H1 (cell line): ENCODE measurements at regions not wholly inside any gene's neighbourhood (a gene's known extent, or its start where the extent isn't known, plus 50 kb on each side); places are given as distances from the start of the nearest gene placed in this dataset.

Source experiments
- CTCF ChIA-PET: fragments of 300-600 bp; sonication (Branson Sonifier 250); formaldehyde crosslinking; loops from one replicate; lab custom pipeline; 2021; ENCODE audit not compliant: partially characterized antibody; lab: Charles Lee
- POLR2A ChIA-PET: fragments of 300-600 bp; sonication (Branson Sonifier 250); formaldehyde crosslinking; loops from one replicate; lab custom pipeline; 2021; ENCODE audit warnings: inconsistent platforms; ENCODE audit not compliant: partially characterized antibody; lab: Charles Lee
- DNase-seq, 2 experiments: peaks; one replicate each; pipeline versions ENCODE4 v3.0.0 to v3.0.0-alpha.2; 2010 to 2022; ENCODE audit warnings: low spot score in 2 of 2, low read depth in 1 of 2, mixed read lengths in 1 of 2
- FAIRE-seq: peaks from 2 replicates; lab custom pipeline; 2011; peaks lifted over from hg19 to GRCh38; lab: Jason Lieb, UNC
- H2AFZ ChIP-seq: 2 replicates; pipeline ENCODE4 v1.8.1; 2012; ENCODE audit warnings: low read length, inconsistent platforms
- H2AK5ac ChIP-seq: 2 replicates; pipeline ENCODE4 v1.6.1; 2013; ENCODE audit warnings: low read depth, low read length
- H2BK120ac ChIP-seq: replicated peaks from 2 replicates; pipeline ENCODE3; 2013; ENCODE audit warnings: low read depth, low read length, inconsistent platforms
- H2BK12ac ChIP-seq: 2 replicates; pipeline ENCODE4 v1.6.1; 2013; ENCODE audit warnings: low read depth, low read length
- H2BK15ac ChIP-seq: 2 replicates; pipeline ENCODE4 v1.6.1; 2013; ENCODE audit warnings: low read length
- H2BK20ac ChIP-seq: 2 replicates; pipeline ENCODE4 v1.6.1; 2013; ENCODE audit warnings: low read length
- H2BK5ac ChIP-seq: 2 replicates; pipeline ENCODE4 v1.6.1; 2013; ENCODE audit warnings: low read depth, low read length
- H3K14ac ChIP-seq: 2 replicates; pipeline ENCODE4 v1.6.1; 2013; ENCODE audit warnings: inconsistent platforms; ENCODE audit not compliant: insufficient read length
- H3K18ac ChIP-seq: 2 replicates; pipeline ENCODE4 v1.6.1; 2013; ENCODE audit warnings: low read length; ENCODE audit errors: extremely low read depth
- H3K23ac ChIP-seq: 2 replicates; pipeline ENCODE4 v1.6.1; 2013; ENCODE audit warnings: inconsistent platforms; ENCODE audit not compliant: insufficient read length
- H3K23me2 ChIP-seq: 2 replicates; pipeline ENCODE4 v1.6.1; 2013; ENCODE audit warnings: low read depth, low read length
- H3K27ac ChIP-seq: 2 replicates; pipeline ENCODE4 v1.6.1; 2011; ENCODE audit warnings: low read depth, low read length, inconsistent platforms
- H3K27me3 ChIP-seq, 4 experiments: replicated peaks in 1 of 4; 1 replicate in 1 of 4; 2 replicates in 3 of 4; pipeline versions ENCODE4 v1.6.1 to v1.8.1; 2011 to 2013; ENCODE audit warnings: low read length in 3 of 4, mild to moderate bottlenecking in 3 of 4, inconsistent platforms in 2 of 4, mixed read lengths in 2 of 4, moderate library complexity in 1 of 4; ENCODE audit not compliant: control insufficient read depth in 3 of 4, insufficient read depth in 3 of 4; ENCODE audit errors: extremely low read depth in 1 of 4
- H3K36me3 ChIP-seq, 4 experiments: 2 replicates each; pipeline versions ENCODE4 v1.6.1 to v1.8.1; 2011 to 2013; ENCODE audit warnings: mild to moderate bottlenecking in 4 of 4, low read length in 3 of 4, moderate library complexity in 2 of 4, control low read depth in 1 of 4, inconsistent platforms in 1 of 4; ENCODE audit not compliant: insufficient read depth in 4 of 4, control insufficient read depth in 2 of 4
- H3K4ac ChIP-seq: replicated peaks from 2 replicates; pipeline ENCODE3; 2013; ENCODE audit warnings: low read length, low read depth, mixed read lengths, inconsistent platforms; ENCODE audit not compliant: insufficient read length
- H3K4me1 ChIP-seq, 4 experiments: replicated peaks in 1 of 4; 1 replicate in 1 of 4; 2 replicates in 3 of 4; pipeline versions ENCODE4 v1.6.1 to v1.8.1; 2011 to 2013; ENCODE audit warnings: low read length in 3 of 4, inconsistent platforms in 2 of 4, mixed read lengths in 1 of 4; ENCODE audit not compliant: insufficient read depth in 4 of 4, control insufficient read depth in 3 of 4
- H3K4me2 ChIP-seq, 2 experiments: 2 replicates each; pipeline versions ENCODE4 v1.6.1 to v1.8.1; 2011 to 2013; ENCODE audit warnings: low read depth in 2 of 2, low read length in 2 of 2, control low read depth in 1 of 2, inconsistent platforms in 1 of 2, mild to moderate bottlenecking in 1 of 2; ENCODE audit not compliant: insufficient read depth in 1 of 2
- H3K4me3 ChIP-seq, 4 experiments: fragments of 200-600, 300-600 bp in 1 of 4; sonication (generic), shearing (Covaris generic), sonication (Bioruptor Twin) in 1 of 4; 2 replicates each; pipeline versions ENCODE4 v1.5.1 to v1.8.1; 2011 to 2016; ENCODE audit warnings: low read length in 4 of 4, low read depth in 3 of 4, control low read depth in 2 of 4, inconsistent platforms in 2 of 4, mild to moderate bottlenecking in 2 of 4, mixed read lengths in 1 of 4, moderate library complexity in 1 of 4; ENCODE audit not compliant: insufficient read depth in 2 of 4; ENCODE audit errors: extremely low read depth in 1 of 4
- H3K56ac ChIP-seq: replicated peaks from 2 replicates; pipeline ENCODE3; 2013; ENCODE audit warnings: low read depth, mild to moderate bottlenecking, mixed read lengths, low read length, inconsistent platforms; ENCODE audit not compliant: insufficient read length
- H3K79me1 ChIP-seq: 2 replicates; pipeline ENCODE4 v1.6.1; 2013; ENCODE audit warnings: low read depth, low read length, control low read depth
- H3K79me2 ChIP-seq, 2 experiments: 2 replicates each; pipeline versions ENCODE4 v1.6.1 to v1.8.1; 2012 to 2013; ENCODE audit warnings: low read length in 2 of 2, mild to moderate bottlenecking in 2 of 2, inconsistent platforms in 1 of 2; ENCODE audit not compliant: insufficient read depth in 2 of 2, control insufficient read depth in 1 of 2
- H3K9ac ChIP-seq, 4 experiments: replicated peaks in 1 of 4; 1 replicate in 1 of 4; 2 replicates in 3 of 4; pipeline versions ENCODE4 v1.6.1 to v1.8.1; 2011 to 2013; ENCODE audit warnings: low read depth in 3 of 4, low read length in 3 of 4, control low read depth in 2 of 4, mild to moderate bottlenecking in 2 of 4, moderate library complexity in 2 of 4, inconsistent platforms in 1 of 4; ENCODE audit errors: extremely low read depth in 1 of 4
- H3K9me3 ChIP-seq, 2 experiments: 2 replicates each; pipeline versions ENCODE4 v1.6.1 to v1.8.1; 2012 to 2013; ENCODE audit warnings: mild to moderate bottlenecking in 2 of 2, moderate library complexity in 2 of 2, control low read depth in 1 of 2, inconsistent platforms in 1 of 2, low read depth in 1 of 2, low read length in 1 of 2, mixed read lengths in 1 of 2; ENCODE audit not compliant: insufficient read depth in 2 of 2
- H4K20me1 ChIP-seq, 2 experiments: replicated peaks in 1 of 2; 2 replicates each; pipeline versions ENCODE3 to v1.8.1; 2011 to 2013; ENCODE audit warnings: inconsistent platforms in 2 of 2, low read length in 2 of 2, mild to moderate bottlenecking in 1 of 2; ENCODE audit not compliant: insufficient read depth in 2 of 2, control insufficient read depth in 1 of 2
- H4K5ac ChIP-seq: 2 replicates; pipeline ENCODE4 v1.6.1; 2013; ENCODE audit warnings: low read length, low read depth, mixed read lengths, inconsistent platforms; ENCODE audit not compliant: insufficient read length
- H4K8ac ChIP-seq: 2 replicates; pipeline ENCODE4 v1.8.0; 2013; ENCODE audit warnings: mild to moderate bottlenecking, moderate library complexity, low read length, inconsistent platforms; ENCODE audit not compliant: insufficient read depth; ENCODE audit errors: extremely low read depth
- H4K91ac ChIP-seq: replicated peaks from 2 replicates; pipeline ENCODE3; 2013; ENCODE audit warnings: low read length, mixed read lengths, inconsistent platforms; ENCODE audit not compliant: insufficient read length
- CTBP2 ChIP-seq: IDR thresholded peaks from 2 replicates; pipeline ENCODE4 v1.7.0; 2011; ENCODE audit warnings: borderline replicate concordance, mild to moderate bottlenecking, moderate library complexity, mixed read lengths, low read length; ENCODE audit not compliant: insufficient read depth, insufficient read length
- NANOG ChIP-seq: IDR thresholded peaks from 2 replicates; pipeline ENCODE4 v1.6.1; 2011; ENCODE audit warnings: low read length, low read depth, mild to moderate bottlenecking, inconsistent platforms; ENCODE audit not compliant: insufficient read depth, poor library complexity, severe bottlenecking
- WGBS, 2 experiments: shearing (Covaris generic) in 1 of 2; methylation state at CpG; one replicate each; pipeline versions ENCODE4 v1.1.6 to v1.1.7; 2013 to 2015; ENCODE audit warnings: low lambda C conversion rate in 2 of 2, mixed read lengths in 2 of 2, inconsistent platforms in 1 of 2, low coverage in 1 of 2, missing lambda C conversion rate in 1 of 2; ENCODE audit not compliant: insufficient replicate concordance in 2 of 2, insufficient coverage in 1 of 2, insufficient read length in 1 of 2; ENCODE audit errors: extremely low coverage in 1 of 2, missing lambda C conversion rate in 1 of 2; 5-methylcytosine and 5-hydroxymethylcytosine counted together

DNA sequence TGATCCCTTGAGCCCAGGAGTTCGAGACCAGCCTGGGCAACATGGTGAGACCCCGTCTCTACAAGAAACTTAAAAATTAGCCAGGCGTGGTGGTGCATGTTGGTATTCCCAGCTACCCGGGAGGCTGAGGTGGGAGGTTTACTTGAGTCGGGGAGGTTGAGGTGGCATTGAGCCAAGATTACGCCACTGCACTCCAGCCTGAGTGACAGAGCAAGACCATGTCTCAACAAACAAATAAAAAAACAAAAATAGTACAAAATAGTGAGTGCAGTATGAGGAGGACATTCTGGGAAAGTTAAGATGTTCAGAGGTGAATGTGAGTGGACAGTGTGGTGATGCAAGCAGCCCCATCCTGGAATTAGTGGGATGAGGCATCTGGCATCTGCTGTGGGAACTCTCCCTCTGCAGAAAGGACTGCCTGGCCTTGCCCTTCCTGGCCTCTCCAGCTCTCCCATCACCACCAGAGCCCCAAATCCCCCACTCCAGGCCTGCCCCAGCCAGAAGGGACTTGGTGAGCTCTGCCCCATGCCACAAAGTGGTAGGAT is 96.6 kb upstream of the PARD3 start:
- no peak overlapping the region for H2BK120ac ChIP-seq
- FAIRE-seq (no peak), DNase-seq (no peak)
- no peaks in the 10 kb centered on the region; a peak in 1 of 7 replicates for H3K4me1 ChIP-seq
- no peak overlapping the region for H3K4ac ChIP-seq
- no peak overlapping the region for H3K56ac ChIP-seq
- peaks cover 0 to 2% (median 0%) of the 10 kb centered on the region in 4 experiments; a peak in 1 of 7 replicates for H3K27me3 ChIP-seq
- no peak overlapping the region for H2BK20ac ChIP-seq
- H3K14ac ChIP-seq = no peak overlapping the region
- H3K79me2 ChIP-seq = no peaks in the 10 kb centered on the region
- no peak overlapping the region for H4K8ac ChIP-seq
- H3K9ac ChIP-seq = no peak overlapping the region
- TF ChIP-seq NANOG = no peak
- no peak for TF ChIP-seq CTBP2
- H2AK5ac ChIP-seq = no peak overlapping the region
- no peak overlapping the region for H3K27ac ChIP-seq
- ChIA-PET CTCF (interaction anchor here (1.3 kb wide), 1 partner anchor 179 kb away, joined by 5 read pairs; no protein-coding TSS in a partner anchor), POLR2A (no interaction called here)
- no peaks in the 10 kb centered on the region for H3K36me3 ChIP-seq
- no peak overlapping the region for H2AFZ ChIP-seq
- H3K9me3 ChIP-seq = no peaks in the 10 kb centered on the region
- no peak overlapping the region for H4K5ac ChIP-seq
- no peak overlapping the region for H3K4me3 ChIP-seq
- H3K23ac ChIP-seq = no peak overlapping the region
- 89% methylated on average over 6 of the region's 6 CpGs; no CpG with 5 or more reads in 1 of the 2 experiments for WGBS, 2 experiments
- H2BK5ac ChIP-seq = no peak overlapping the region
- no peaks in the 10 kb centered on the region for H3K79me1 ChIP-seq
- H3K23me2 ChIP-seq = no peaks in the 10 kb centered on the region
- no peaks in the 10 kb centered on the region for H4K20me1 ChIP-seq
- no peak overlapping the region for H3K18ac ChIP-seq
- no peak overlapping the region for H4K91ac ChIP-seq
- H3K4me2 ChIP-seq = no peak overlapping the region
- no peak overlapping the region for H2BK12ac ChIP-seq
- H2BK15ac ChIP-seq = no peak overlapping the region
